Caco-2 (cell line): ENCODE measurements at regions not wholly inside any gene's neighbourhood (a gene's known extent, or its start where the extent isn't known, plus 50 kb on each side); places are given as distances from the start of the nearest gene placed in this dataset.

Source experiments
- BruUV-seq: library from RNA; stranded (reverse); fragments of 400-500 nt; replicated peaks from 2 replicates; lab custom pipeline; 2021; lab: Mats Ljungman, UMichigan
- CTCF ChIA-PET: fragments of 300-600 bp; sonication (Branson Sonifier 250); formaldehyde crosslinking; loops from one replicate; lab custom pipeline; 2022; ENCODE audit warnings: antibody characterized with exemption; lab: Charles Lee
- POLR2A ChIA-PET: fragments of 300-600 bp; sonication (Branson Sonifier 250); formaldehyde crosslinking; loops from one replicate; lab custom pipeline; 2022; ENCODE audit warnings: antibody characterized with exemption; lab: Charles Lee
- DNase-seq, 2 experiments: peaks; one replicate each; pipeline versions ENCODE4 v3.0.0 to v3.0.0-alpha.2; 2020 to 2022
- H3K27me3 ChIP-seq: replicated peaks from 2 replicates; pipeline ENCODE4 v1.6.0; 2011; ENCODE audit warnings: low read length; ENCODE audit not compliant: control insufficient read depth, insufficient read depth
- H3K36me3 ChIP-seq: 2 replicates; pipeline ENCODE4 v1.5.1; 2011; ENCODE audit warnings: low read length; ENCODE audit not compliant: control insufficient read depth, insufficient read depth
- H3K4me1 ChIP-seq: fragments of 250-450 bp; sonication (Bioruptor Pico); 2 replicates; pipeline ENCODE4 v1.5.1; 2020; ENCODE audit warnings: mild to moderate bottlenecking
- H3K4me3 ChIP-seq: 2 replicates; pipeline ENCODE4 v1.5.1; 2011; ENCODE audit warnings: low read depth, mild to moderate bottlenecking, control low read depth, low read length
- H3K9me3 ChIP-seq: fragments of 250-450 bp; sonication (Bioruptor Pico); 2 replicates; pipeline ENCODE4 v1.5.1; 2020; ENCODE audit warnings: mild to moderate bottlenecking, moderate library complexity
- H3K27ac Mint-ChIP-seq: one replicate; pipeline ENCODE4 v1.8.0; 2022; ENCODE audit warnings: mixed read lengths; ENCODE audit not compliant: unreplicated experiment
- H3K27me3 Mint-ChIP-seq: one replicate; pipeline ENCODE4 v1.8.0; 2022; ENCODE audit warnings: mixed read lengths; ENCODE audit not compliant: insufficient read depth, unreplicated experiment
- H3K36me3 Mint-ChIP-seq: one replicate; pipeline ENCODE4 v1.8.0; 2022; ENCODE audit warnings: mild to moderate bottlenecking, mixed read lengths; ENCODE audit not compliant: insufficient read depth, unreplicated experiment
- H3K4me1 Mint-ChIP-seq: one replicate; pipeline ENCODE4 v1.8.0; 2022; ENCODE audit warnings: low read depth, mixed read lengths; ENCODE audit not compliant: unreplicated experiment
- H3K4me3 Mint-ChIP-seq: one replicate; pipeline ENCODE4 v1.8.0; 2022; ENCODE audit warnings: mild to moderate bottlenecking, moderate library complexity, mixed read lengths; ENCODE audit not compliant: unreplicated experiment
- H3K9me3 Mint-ChIP-seq: one replicate; pipeline ENCODE4 v1.8.0; 2022; ENCODE audit warnings: mixed read lengths; ENCODE audit not compliant: unreplicated experiment
- intact Hi-C: fragments of 100-400 bp; cut with micrococcal nuclease; formaldehyde crosslinking; loops from one replicate; pipeline ENCODE4 v1.10.0; 2022; ENCODE audit not compliant: unreplicated experiment
- TF ChIP-seq, protein P1 (sequence below), 2 experiments: fragments of 200-600 bp in 1 of 2; IDR thresholded peaks; 1 replicate in 1 of 2; 2 replicates in 1 of 2; pipeline versions ENCODE4 v1.5.1 to v1.8.0; 2011 to 2022; ENCODE audit warnings: antibody characterized with exemption in 1 of 2, control low read depth in 1 of 2, inconsistent platforms in 1 of 2, low read depth in 1 of 2, low read length in 1 of 2, mild to moderate bottlenecking in 1 of 2, moderate library complexity in 1 of 2; ENCODE audit not compliant: insufficient read depth in 1 of 2, severe bottlenecking in 1 of 2, unreplicated experiment in 1 of 2

DNA sequence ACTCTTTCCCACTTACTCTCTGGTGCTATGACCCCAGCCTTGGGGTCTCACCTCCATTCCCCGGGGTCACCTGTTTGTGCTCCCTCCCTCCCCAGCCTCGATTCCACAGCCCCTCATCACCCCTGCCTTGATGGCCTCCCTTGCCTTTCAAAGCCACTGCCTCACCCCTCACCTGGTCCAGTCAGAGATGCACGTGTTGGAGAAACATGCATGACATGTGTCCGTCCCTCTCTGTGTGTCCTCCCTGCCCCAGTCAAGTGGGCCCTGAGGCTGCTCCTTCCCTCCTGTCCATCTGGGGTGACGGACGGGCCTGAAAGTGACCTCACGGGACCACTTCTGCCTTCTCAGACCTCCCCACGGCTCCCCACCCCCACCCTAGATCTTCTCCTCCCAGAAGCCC is 82.3 kb upstream of the TWIST2 start:
- no peaks in the 10 kb centered on the region for H3K36me3 Mint-ChIP-seq
- no peak overlapping the region for H3K27ac Mint-ChIP-seq
- peaks cover 28% of the 10 kb centered on the region for H3K27me3 Mint-ChIP-seq
- POLR2A ChIA-PET, result no interaction called here
- H3K4me1 Mint-ChIP-seq, result no peaks in the 10 kb centered on the region
- CTCF ChIA-PET, result no interaction called here
- H3K36me3 ChIP-seq, result no peaks in the 10 kb centered on the region
- TF ChIP-seq, protein P1, sequence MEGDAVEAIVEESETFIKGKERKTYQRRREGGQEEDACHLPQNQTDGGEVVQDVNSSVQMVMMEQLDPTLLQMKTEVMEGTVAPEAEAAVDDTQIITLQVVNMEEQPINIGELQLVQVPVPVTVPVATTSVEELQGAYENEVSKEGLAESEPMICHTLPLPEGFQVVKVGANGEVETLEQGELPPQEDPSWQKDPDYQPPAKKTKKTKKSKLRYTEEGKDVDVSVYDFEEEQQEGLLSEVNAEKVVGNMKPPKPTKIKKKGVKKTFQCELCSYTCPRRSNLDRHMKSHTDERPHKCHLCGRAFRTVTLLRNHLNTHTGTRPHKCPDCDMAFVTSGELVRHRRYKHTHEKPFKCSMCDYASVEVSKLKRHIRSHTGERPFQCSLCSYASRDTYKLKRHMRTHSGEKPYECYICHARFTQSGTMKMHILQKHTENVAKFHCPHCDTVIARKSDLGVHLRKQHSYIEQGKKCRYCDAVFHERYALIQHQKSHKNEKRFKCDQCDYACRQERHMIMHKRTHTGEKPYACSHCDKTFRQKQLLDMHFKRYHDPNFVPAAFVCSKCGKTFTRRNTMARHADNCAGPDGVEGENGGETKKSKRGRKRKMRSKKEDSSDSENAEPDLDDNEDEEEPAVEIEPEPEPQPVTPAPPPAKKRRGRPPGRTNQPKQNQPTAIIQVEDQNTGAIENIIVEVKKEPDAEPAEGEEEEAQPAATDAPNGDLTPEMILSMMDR (IDR thresholded peaks at IDR 0.05; ENCODE audit: insufficient read depth in 1 of 2, low read depth in 1 of 2, low read length in 1 of 2, severe bottlenecking in 1 of 2, unreplicated experiment in 1 of 2), result no peak
- no peaks in the 10 kb centered on the region for H3K9me3 ChIP-seq
- no TSS peak for BruUV-seq
- H3K9me3 Mint-ChIP-seq, result no peaks in the 10 kb centered on the region
- intact Hi-C loops, result no loop called here
- H3K4me3 Mint-ChIP-seq, result no peak overlapping the region
- no peak for DNase-seq
- no peaks in the 10 kb centered on the region for H3K27me3 ChIP-seq
- no peaks in the 10 kb centered on the region for H3K4me1 ChIP-seq
- no peak overlapping the region for H3K4me3 ChIP-seq

DNA sequence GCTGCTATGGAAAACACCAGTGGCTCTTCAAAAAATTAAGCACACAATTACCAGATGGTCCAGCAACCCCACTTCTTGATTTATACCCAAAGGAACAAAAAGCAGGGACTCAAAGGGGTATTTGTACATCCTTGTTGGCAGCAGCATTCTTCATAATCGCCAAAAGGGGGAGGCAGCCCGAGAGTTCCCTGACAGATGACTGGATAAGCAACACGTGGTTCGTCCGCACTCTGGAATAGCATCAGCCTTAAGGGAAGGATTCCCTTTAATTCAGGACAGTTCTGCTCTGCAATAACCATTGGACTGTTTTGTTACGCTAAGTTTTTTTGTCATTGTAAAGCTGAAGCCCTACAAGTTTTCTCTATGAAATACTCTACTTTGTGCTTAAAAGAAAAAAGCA is 76.7 kb upstream of the TWIST2 start:
- CTCF ChIA-PET, result no interaction called here
- H3K27me3 Mint-ChIP-seq, result peaks cover 15% of the 10 kb centered on the region
- BruUV-seq, result no TSS peak

DNA sequence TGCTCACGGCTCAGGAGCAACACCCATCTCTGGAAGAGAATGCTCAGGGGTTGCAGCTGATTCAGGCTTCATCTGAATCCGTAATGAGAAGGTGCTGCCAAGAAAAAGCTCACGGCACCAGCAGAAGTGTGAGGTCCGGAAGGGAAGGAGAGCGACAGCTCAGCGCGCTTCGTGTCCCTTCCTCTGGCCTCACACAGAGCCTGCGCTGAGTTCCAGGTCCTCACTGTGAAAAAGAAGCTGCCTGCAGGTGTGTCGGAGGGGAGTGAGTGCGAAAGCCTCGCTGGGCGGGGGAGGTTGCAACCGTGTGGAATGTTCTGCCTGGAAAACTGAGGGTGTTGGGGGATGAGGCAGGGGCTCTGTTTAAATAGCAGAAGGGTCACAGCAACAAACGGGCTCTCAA is 76.2 kb upstream of the TWIST2 start:
- H3K36me3 Mint-ChIP-seq, result peaks cover 7% of the 10 kb centered on the region
- H3K4me1 Mint-ChIP-seq, result no peaks in the 10 kb centered on the region
- no peak overlapping the region for H3K27ac Mint-ChIP-seq
- Histone ChIP-seq H3K36me3 (no peaks in the 10 kb centered on the region), H3K27me3 (no peaks in the 10 kb centered on the region), H3K9me3 (no peaks in the 10 kb centered on the region), H3K4me3 (no peak overlapping the region), H3K4me1 (no peaks in the 10 kb centered on the region)
- TF ChIP-seq, protein P1 (IDR thresholded peaks at IDR 0.05; ENCODE audit: insufficient read depth in 1 of 2, low read depth in 1 of 2, low read length in 1 of 2, severe bottlenecking in 1 of 2, unreplicated experiment in 1 of 2), result no peak
- H3K9me3 Mint-ChIP-seq, result no peaks in the 10 kb centered on the region
- POLR2A ChIA-PET, result no interaction called here
- no peak overlapping the region for H3K4me3 Mint-ChIP-seq
- DNase-seq, result no peak
- CTCF ChIA-PET, result no interaction called here
- H3K27me3 Mint-ChIP-seq, result peaks cover 15% of the 10 kb centered on the region
- BruUV-seq, result no TSS peak
- intact Hi-C loops, result no loop called here

More for the DNA sequence above, 76.7 kb upstream of the TWIST2 start:
- Histone ChIP-seq H3K27me3 (no peaks in the 10 kb centered on the region), H3K4me3 (no peak overlapping the region), H3K36me3 (no peaks in the 10 kb centered on the region), H3K9me3 (no peaks in the 10 kb centered on the region), H3K4me1 (no peaks in the 10 kb centered on the region)
- no peaks in the 10 kb centered on the region for H3K4me1 Mint-ChIP-seq
- H3K9me3 Mint-ChIP-seq, result no peaks in the 10 kb centered on the region
- POLR2A ChIA-PET, result no interaction called here
- peak in 1 of 2 experiments; percentile 3 for DNase-seq
- H3K36me3 Mint-ChIP-seq, result peaks cover 7% of the 10 kb centered on the region
- intact Hi-C loops, result no loop called here
- no peak overlapping the region for H3K4me3 Mint-ChIP-seq
- no peak overlapping the region for H3K27ac Mint-ChIP-seq
- TF ChIP-seq, protein P1 (IDR thresholded peaks at IDR 0.05; ENCODE audit: insufficient read depth in 1 of 2, low read depth in 1 of 2, low read length in 1 of 2, severe bottlenecking in 1 of 2, unreplicated experiment in 1 of 2), result no peak
